Adrenal gland (tissue), 5 donors: ENCODE measurements at regions not wholly inside any gene's neighbourhood (a gene's known extent, or its start where the extent isn't known, plus 50 kb on each side); places are given as distances from the start of the nearest gene placed in this dataset.

Experiments
- CTCF ChIP-seq, 6 experiments: fragments of 450-650 bp in 4 of 6; fragments of 200-600 bp in 2 of 6; sonication (generic) in 1 of 6; IDR thresholded peaks; 1 replicate in 5 of 6; 2 replicates in 1 of 6; pipeline versions ENCODE4 v1.5.1 to v1.8.0; 2016 to 2021; ENCODE audit warnings: antibody characterized with exemption in 6 of 6, mild to moderate bottlenecking in 2 of 6, moderate library complexity in 1 of 6
- POLR2A ChIP-seq, 2 donors: fragments of 450-650 bp; IDR thresholded peaks; one replicate each; pipeline ENCODE4 v1.6.1; 2017; ENCODE audit warnings: antibody characterized with exemption in 2 of 2, mild to moderate bottlenecking in 2 of 2, moderate library complexity in 1 of 2
- donor health status: DM: no; HTN: no; CAD: no.

GRCh38 chr4:106835919-106836318 lies 200.2 kb downstream of the DKK2 start:
- TF ChIP-seq CTCF (IDR thresholded peaks at IDR 0.05) = no peak
- no peak for TF ChIP-seq POLR2A (IDR thresholded peaks at IDR 0.05)
